Eye (tissue), 1 donor: ENCODE measurements at regions not wholly inside any gene's neighbourhood (a gene's known extent, or its start where the extent isn't known, plus 50 kb on each side); places are given as distances from the start of the nearest gene placed in this dataset.
A peak's percentile ranks its signal among the peaks of the same experiment; 100 is the strongest.

Source experiments
- DNase-seq: peaks from one replicate; pipeline ENCODE4 v3.0.0-alpha.2; 2015

GRCh38 chr5:35417040-35417439, 186.8 kb upstream of the PRLR start:
- DNase-seq: no peak

- DNase-seq: no peak
Observed at GRCh38 chr5:35416217-35416988, 186.1 kb upstream of the PRLR start.

GRCh38 chr5:35415309-35415708, 185.0 kb upstream of the PRLR start:
- DNase-seq: no peak

GRCh38 chr5:35409361-35409760, 179.1 kb upstream of the PRLR start:
- DNase-seq: no peak

- no peak for DNase-seq
Observed at GRCh38 chr5:35408146-35408545, 177.9 kb upstream of the PRLR start.

- DNase-seq: no peak
Observed at GRCh38 chr5:35407697-35408096, 177.4 kb upstream of the PRLR start.

- DNase-seq: no peak
Observed at GRCh38 chr5:35405938-35406337, 175.7 kb upstream of the PRLR start.

GRCh38 chr5:35404701-35405100, 174.4 kb upstream of the PRLR start:
- DNase-seq: no peak

- no peak for DNase-seq
Observed at GRCh38 chr5:35393901-35394300, 163.6 kb upstream of the PRLR start.

GRCh38 chr5:35384658-35385057, 154.4 kb upstream of the PRLR start:
- no peak for DNase-seq

GRCh38 chr5:35383041-35383440, 152.8 kb upstream of the PRLR start:
- DNase-seq: no peak

- no peak for DNase-seq
Observed at GRCh38 chr5:35377653-35378052, 147.4 kb upstream of the PRLR start.

- DNase-seq: no peak
Observed at GRCh38 chr5:35374584-35374983, 144.3 kb upstream of the PRLR start.

- DNase-seq: no peak
Observed at GRCh38 chr5:35373249-35373648, 143.0 kb upstream of the PRLR start.

GRCh38 chr5:35372482-35372881, 142.2 kb upstream of the PRLR start:
- no peak for DNase-seq

GRCh38 chr5:35371951-35372426, 141.7 kb upstream of the PRLR start:
- no peak for DNase-seq

- DNase-seq: no peak
Observed at GRCh38 chr5:35370871-35371270, 140.6 kb upstream of the PRLR start.

GRCh38 chr5:35369965-35370790, 139.9 kb upstream of the PRLR start:
- peak; percentile 89 for DNase-seq

- DNase-seq: no peak
Observed at GRCh38 chr5:35367526-35367925, 137.2 kb upstream of the PRLR start.

GRCh38 chr5:35365758-35366157, 135.5 kb upstream of the PRLR start:
- no peak for DNase-seq

GRCh38 chr5:35364350-35364749, 134.1 kb upstream of the PRLR start:
- no peak for DNase-seq

- no peak for DNase-seq
Observed at GRCh38 chr5:35363387-35363965, 133.2 kb upstream of the PRLR start.

GRCh38 chr5:35362772-35363171, 132.5 kb upstream of the PRLR start:
- no peak for DNase-seq

- no peak for DNase-seq
Observed at GRCh38 chr5:35360671-35361070, 130.4 kb upstream of the PRLR start.
